ENCODE measurements at regions not wholly inside any gene's neighbourhood (a gene's known extent, or its start where the extent isn't known, plus 50 kb on each side); places are given as distances from the start of the nearest gene placed in this dataset.

DNA sequence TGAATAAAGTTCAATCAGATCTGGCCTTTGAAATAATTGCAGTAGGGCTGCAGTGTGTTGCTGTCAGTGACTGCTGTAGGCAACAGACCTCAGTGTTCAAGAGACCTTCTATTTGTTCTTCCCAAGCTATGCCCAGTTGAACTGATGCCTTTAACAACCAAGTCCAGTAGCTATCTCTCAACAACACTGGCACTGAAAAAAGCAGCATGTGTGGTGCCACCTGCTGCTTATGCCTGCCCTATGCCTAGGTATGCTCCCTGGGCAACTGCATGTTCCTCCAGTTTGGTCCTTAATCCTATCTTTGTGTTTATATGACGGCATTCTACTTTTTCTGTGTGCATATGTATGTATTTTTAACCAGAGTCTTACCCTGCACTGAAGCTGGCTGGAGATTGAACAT lies 523.9 kb upstream of the MEX3C start:
- no peak overlapping the region for H3K4me3 ChIP-seq
- H3K27me3 ChIP-seq, result no peaks in the 10 kb centered on the region
- intact Hi-C loops (cut with DNase I), result no loop called here
- H3K4me1 ChIP-seq, result no peaks in the 10 kb centered on the region
- TF ChIP-seq POLR2A (IDR thresholded peaks at IDR 0.05; ENCODE audit: low read depth), result no peak
- TF ChIP-seq EP300 (IDR thresholded peaks at IDR 0.05), result no peak
- peak in 1 of 3 experiments; percentile 11 for TF ChIP-seq CTCF (IDR thresholded peaks at IDR 0.05)
- TF ChIP-seq POLR2AphosphoS5 (IDR thresholded peaks at IDR 0.05), result no peak
- 29% methylated on average over 1 of the region's 1 CpG for WGBS
- no peak overlapping the region for H3K27ac ChIP-seq (replicated peaks in 1 of 4)
- H3K36me3 ChIP-seq, result no peaks in the 10 kb centered on the region
- no peak for DNase-seq (ENCODE audit: extremely low spot score)
- no peaks in the 10 kb centered on the region for H3K9me3 ChIP-seq

DNA sequence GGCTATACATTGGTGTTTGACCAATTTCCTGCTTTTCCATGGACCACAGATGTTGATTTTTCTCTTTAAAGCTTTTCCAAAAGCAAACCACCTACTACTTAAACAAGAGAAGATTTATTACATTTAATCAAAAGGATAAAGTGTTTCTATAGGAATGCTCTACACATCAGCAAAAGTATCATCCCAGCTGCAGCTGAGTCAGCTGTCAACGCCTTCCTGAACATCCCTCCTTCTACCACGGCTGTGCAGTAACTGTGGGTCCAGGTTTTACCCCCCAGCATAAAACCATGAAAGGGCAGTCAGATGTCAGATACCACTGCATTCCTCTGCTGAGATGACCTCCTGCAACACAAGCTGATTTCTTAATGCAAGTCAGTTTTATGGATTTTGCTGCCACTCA lies 524.5 kb upstream of the MEX3C start:
- Histone ChIP-seq H3K9me3 (no peaks in the 10 kb centered on the region), H3K36me3 (no peaks in the 10 kb centered on the region), H3K4me3 (no peak overlapping the region), H3K27ac (replicated peaks in 1 of 4) (no peak overlapping the region), H3K4me1 (no peaks in the 10 kb centered on the region), H3K27me3 (no peaks in the 10 kb centered on the region)
- 61% methylated on average over 2 of the region's 2 CpGs for WGBS
- no peak for DNase-seq (ENCODE audit: extremely low spot score)
- intact Hi-C loops (cut with DNase I), result no loop called here
- TF ChIP-seq POLR2AphosphoS5 (IDR thresholded peaks at IDR 0.05) (no peak), POLR2A (IDR thresholded peaks at IDR 0.05; ENCODE audit: low read depth) (no peak)

DNA sequence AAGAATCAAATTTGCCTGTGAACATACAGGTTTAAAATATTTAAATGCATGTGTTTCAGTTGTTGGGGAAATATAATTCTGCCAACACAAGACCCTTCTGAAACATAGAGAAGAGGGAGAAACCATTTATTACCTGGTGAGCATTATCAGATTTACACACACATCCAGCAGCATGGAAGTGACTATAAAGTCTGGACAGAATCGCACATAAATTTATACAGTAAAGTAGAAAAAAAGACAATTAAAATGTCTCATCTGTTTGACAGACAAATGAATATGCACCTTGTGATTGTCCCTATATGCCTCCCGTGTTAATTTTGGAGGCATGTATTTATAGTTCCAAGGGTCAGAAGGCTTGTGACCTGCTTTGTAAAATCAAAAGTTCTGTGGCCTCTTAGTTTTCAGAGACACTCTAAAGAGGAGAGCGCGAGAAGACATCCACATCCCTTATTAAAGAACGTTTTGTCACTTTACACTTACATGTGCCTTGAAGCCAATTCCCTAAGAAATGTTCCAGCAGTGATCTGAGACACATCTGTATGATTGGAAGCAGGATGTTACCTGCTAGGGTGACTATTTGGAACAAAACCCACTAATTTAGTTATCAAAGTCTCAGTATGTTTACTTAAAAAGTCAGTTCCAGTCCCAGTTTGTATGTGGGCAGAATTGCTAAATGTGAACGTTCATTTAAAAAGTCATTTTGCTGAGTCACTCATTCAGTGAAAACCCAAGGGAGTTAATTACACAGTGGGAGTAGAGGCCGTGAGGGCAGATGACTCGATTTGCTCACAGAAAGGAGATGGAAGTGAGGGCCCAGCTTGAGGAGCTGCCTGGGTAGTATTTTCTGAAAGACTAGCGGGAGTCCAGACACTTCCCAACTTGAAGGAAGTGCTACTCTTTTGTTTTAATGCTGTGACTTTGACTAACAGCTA lies 527.6 kb upstream of the MEX3C start:
- 50% methylated on average over 9 of the region's 9 CpGs for WGBS
- TF ChIP-seq POLR2A (IDR thresholded peaks at IDR 0.05; ENCODE audit: low read depth), result no peak
- no peak for TF ChIP-seq CTCF (IDR thresholded peaks at IDR 0.05)
- TF ChIP-seq POLR2AphosphoS5 (IDR thresholded peaks at IDR 0.05), result no peak
- no peak for TF ChIP-seq EP300 (IDR thresholded peaks at IDR 0.05)

DNA sequence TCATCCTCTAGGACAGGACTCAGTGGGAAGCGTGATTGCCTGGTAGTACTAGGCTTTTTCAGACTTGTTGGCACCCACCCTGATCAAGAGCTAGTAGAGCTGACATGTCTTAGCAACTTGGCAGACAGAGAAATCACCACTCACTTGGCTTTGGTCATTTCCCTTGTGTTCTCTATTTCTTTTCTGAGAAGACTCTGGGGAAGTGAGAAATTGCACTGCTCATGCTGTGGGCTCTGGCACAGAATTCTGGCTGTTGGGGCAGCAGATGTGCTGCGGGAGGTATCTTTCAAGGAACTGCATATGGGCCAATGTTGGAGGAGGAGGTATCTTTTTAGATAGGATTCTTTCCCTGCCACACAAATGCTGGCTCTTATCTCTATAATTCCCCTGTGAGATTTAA lies 529.1 kb upstream of the MEX3C start:
- Histone ChIP-seq H3K4me3 (no peak overlapping the region), H3K4me1 (no peaks in the 10 kb centered on the region), H3K27ac (replicated peaks in 1 of 4) (no peak overlapping the region), H3K27me3 (peaks cover 0 to 4% (median 0%) of the 10 kb centered on the region in 4 donors), H3K9me3 (no peaks in the 10 kb centered on the region), H3K36me3 (no peaks in the 10 kb centered on the region)
- no peak for DNase-seq (ENCODE audit: extremely low spot score)
- TF ChIP-seq POLR2AphosphoS5 (IDR thresholded peaks at IDR 0.05), result no peak
- TF ChIP-seq POLR2A (IDR thresholded peaks at IDR 0.05; ENCODE audit: low read depth), result no peak
- no peak for TF ChIP-seq CTCF (IDR thresholded peaks at IDR 0.05)
- no peak for TF ChIP-seq EP300 (IDR thresholded peaks at IDR 0.05)
- 90% methylated on average over 2 of the region's 2 CpGs for WGBS
- intact Hi-C loops (cut with DNase I), result no loop called here

More for the DNA sequence above, 527.6 kb upstream of the MEX3C start:
- Histone ChIP-seq H3K27ac (replicated peaks in 1 of 4) (no peak overlapping the region), H3K9me3 (no peaks in the 10 kb centered on the region), H3K27me3 (no peaks in the 10 kb centered on the region), H3K4me1 (no peaks in the 10 kb centered on the region), H3K4me3 (no peak overlapping the region), H3K36me3 (no peaks in the 10 kb centered on the region)
- intact Hi-C loops (cut with DNase I), result no loop called here
- DNase-seq (ENCODE audit: extremely low spot score), result no peak

GRCh38 chr18:51727780-51728179 lies 530.3 kb upstream of the MEX3C start:
- DNase-seq (ENCODE audit: extremely low spot score), result no peak
- no peaks in the 10 kb centered on the region for H3K4me1 ChIP-seq
- intact Hi-C loops (cut with DNase I), result no loop called here
- H3K27me3 ChIP-seq, result peaks cover 0 to 4% (median 0%) of the 10 kb centered on the region in 4 donors
- H3K27ac ChIP-seq (replicated peaks in 1 of 4), result no peak overlapping the region
- no peak overlapping the region for H3K4me3 ChIP-seq
- H3K36me3 ChIP-seq, result no peaks in the 10 kb centered on the region
- no peaks in the 10 kb centered on the region for H3K9me3 ChIP-seq
- no peak for TF ChIP-seq EP300 (IDR thresholded peaks at IDR 0.05)
- TF ChIP-seq POLR2AphosphoS5 (IDR thresholded peaks at IDR 0.05), result no peak
- TF ChIP-seq POLR2A (IDR thresholded peaks at IDR 0.05; ENCODE audit: low read depth), result no peak
- no peak for TF ChIP-seq CTCF (IDR thresholded peaks at IDR 0.05)

All from esophagus muscularis mucosa (tissue), 4 donors.